RWPE2 (cell line): ENCODE measurements at regions not wholly inside any gene's neighbourhood (a gene's known extent, or its start where the extent isn't known, plus 50 kb on each side); places are given as distances from the start of the nearest gene placed in this dataset.
"Not testable (repeated sequence)": the region's sequence is repeated elsewhere in the genome, so short reads cannot be mapped to it uniquely, and the experiment has no call there.

Experiments used
- ATAC-seq: fragments of 200-7000 bp; cut with Tn5 transposase; 3 replicates; pipeline ENCODE4 v1.9.1; 2021; ENCODE audit warnings: low read depth
- DNase-seq: peaks from one replicate; pipeline ENCODE4 v3.0.0-alpha.2; 2020; ENCODE audit warnings: low spot score
- H3K27ac ChIP-seq: fragments of 450-650 bp; 2 replicates; pipeline ENCODE4 v1.5.1; 2017; ENCODE audit warnings: mild to moderate bottlenecking; ENCODE audit not compliant: poor library complexity, severe bottlenecking
- H3K27me3 ChIP-seq: fragments of 250-450 bp; sonication (Bioruptor Pico); 2 replicates; pipeline ENCODE4 v1.5.1; 2021; ENCODE audit warnings: mild to moderate bottlenecking, moderate library complexity; ENCODE audit not compliant: insufficient read depth, poor library complexity, severe bottlenecking
- H3K36me3 ChIP-seq: fragments of 250-450 bp; sonication (Bioruptor Pico); 2 replicates; pipeline ENCODE4 v1.5.1; 2020; ENCODE audit warnings: low read depth, mild to moderate bottlenecking, moderate library complexity
- H3K4me1 ChIP-seq: fragments of 250-450 bp; sonication (Bioruptor Pico); 2 replicates; pipeline ENCODE4 v1.5.1; 2021; ENCODE audit warnings: mild to moderate bottlenecking, moderate library complexity; ENCODE audit not compliant: insufficient read depth, poor library complexity, severe bottlenecking
- H3K4me3 ChIP-seq: fragments of 250-450 bp; sonication (Bioruptor Pico); 2 replicates; pipeline ENCODE4 v1.5.1; 2021; ENCODE audit warnings: mild to moderate bottlenecking, moderate library complexity; ENCODE audit not compliant: severe bottlenecking
- H3K9me3 ChIP-seq: fragments of 250-450 bp; sonication (Bioruptor Pico); 2 replicates; pipeline ENCODE4 v1.5.1; 2021; ENCODE audit warnings: mild to moderate bottlenecking, moderate library complexity; ENCODE audit not compliant: severe bottlenecking
- CTCF ChIP-seq: fragments of 450-650 bp; IDR thresholded peaks from one replicate; pipeline ENCODE4 v1.5.1; 2017; ENCODE audit warnings: mild to moderate bottlenecking, moderate library complexity; ENCODE audit not compliant: poor library complexity, severe bottlenecking

- no peak for DNase-seq
Observed at GRCh38 chr2:236644067-236644466, 74.4 kb downstream of the ACKR3 start.

GRCh38 chr2:236644502-236644911 lies 74.9 kb downstream of the ACKR3 start:
- peaks cover 8% of the 10 kb centered on the region for H3K4me1 ChIP-seq
- DNase-seq, result no peak
- H3K9me3 ChIP-seq, result peaks cover 2% of the 10 kb centered on the region
- no peaks in the 10 kb centered on the region for H3K27me3 ChIP-seq
- H3K4me3 ChIP-seq, result no peak overlapping the region
- ATAC-seq, result no peak
- H3K36me3 ChIP-seq, result no peaks in the 10 kb centered on the region
- no peak for TF ChIP-seq CTCF
- H3K27ac ChIP-seq, result no peak overlapping the region

More at GRCh38 chr2:236644067-236644466, 74.4 kb downstream of the ACKR3 start:
- Histone ChIP-seq H3K4me1 (peaks cover 8% of the 10 kb centered on the region), H3K27ac (no peak overlapping the region), H3K4me3 (no peak overlapping the region), H3K27me3 (no peaks in the 10 kb centered on the region), H3K36me3 (no peaks in the 10 kb centered on the region), H3K9me3 (peaks cover 2% of the 10 kb centered on the region)
- TF ChIP-seq CTCF, result no peak
- ATAC-seq, result no peak

GRCh38 chr2:236645141-236645540 lies 75.5 kb downstream of the ACKR3 start:
- not testable (repeated sequence) for H3K4me1 ChIP-seq, H3K4me3 ChIP-seq, ATAC-seq, H3K27me3 ChIP-seq, H3K36me3 ChIP-seq, H3K27ac ChIP-seq, DNase-seq, H3K9me3 ChIP-seq

- H3K9me3 ChIP-seq, result peaks cover 2% of the 10 kb centered on the region
- peaks cover 8% of the 10 kb centered on the region for H3K4me1 ChIP-seq
- H3K27ac ChIP-seq, result no peak overlapping the region
- no peak overlapping the region for H3K4me3 ChIP-seq
- H3K27me3 ChIP-seq, result no peaks in the 10 kb centered on the region
- DNase-seq, result no peak
- no peak for ATAC-seq
- no peak for TF ChIP-seq CTCF
- no peaks in the 10 kb centered on the region for H3K36me3 ChIP-seq
Observed at GRCh38 chr2:236646441-236646840, 76.8 kb downstream of the ACKR3 start.

GRCh38 chr2:236646871-236647270 lies 77.2 kb downstream of the ACKR3 start:
- no peak for TF ChIP-seq CTCF
- Histone ChIP-seq H3K36me3 (no peaks in the 10 kb centered on the region), H3K27ac (no peak overlapping the region), H3K27me3 (no peaks in the 10 kb centered on the region), H3K9me3 (peaks cover 2% of the 10 kb centered on the region), H3K4me3 (no peak overlapping the region), H3K4me1 (peaks cover 8% of the 10 kb centered on the region)
- DNase-seq, result no peak
- ATAC-seq, result no peak
